WTC11 (cell line): ENCODE measurements at regions not wholly inside any gene's neighbourhood (a gene's known extent, or its start where the extent isn't known, plus 50 kb on each side); places are given as distances from the start of the nearest gene placed in this dataset.

Experiments
- ATF2 ChIP-seq: sonication (generic); formaldehyde crosslinking; IDR thresholded peaks from 2 replicates; pipeline ENCODE4 v1.8.1; 2022; ENCODE audit warnings: low read depth, missing genetic modification reagents, borderline replicate concordance
- CTCF ChIP-seq: fragments of 200-600 bp; IDR thresholded peaks from 2 replicates; pipeline ENCODE4 v1.8.0; 2022; ENCODE audit warnings: antibody characterized with exemption
- IRF1 ChIP-seq: sonication (generic); formaldehyde crosslinking; IDR thresholded peaks from 2 replicates; pipeline ENCODE4 v1.8.0; 2023; ENCODE audit warnings: missing genetic modification reagents
- JUN ChIP-seq: sonication (generic); formaldehyde crosslinking; IDR thresholded peaks from 2 replicates; pipeline ENCODE4 v1.8.0; 2023; ENCODE audit warnings: mild to moderate bottlenecking, missing genetic modification reagents
- MXD4 ChIP-seq: fragments of 250-450 bp; sonication (Bioruptor Pico); IDR thresholded peaks from 2 replicates; pipeline ENCODE4 v1.8.0; 2021; ENCODE audit warnings: mild to moderate bottlenecking, moderate library complexity, borderline replicate concordance
- RELA ChIP-seq: sonication (generic); formaldehyde crosslinking; IDR thresholded peaks from 2 replicates; pipeline ENCODE4 v1.8.1; 2022; ENCODE audit warnings: missing genetic modification reagents, mild to moderate bottlenecking, borderline replicate concordance
- USF1 ChIP-seq: sonication (generic); formaldehyde crosslinking; IDR thresholded peaks from 2 replicates; pipeline ENCODE4 v1.8.0; 2022; ENCODE audit warnings: mild to moderate bottlenecking, missing genetic modification reagents
- ZMAT4 ChIP-seq: fragments of 250-450 bp; sonication (Bioruptor Pico); IDR thresholded peaks from 2 replicates; pipeline ENCODE4 v1.9.0; 2021; ENCODE audit warnings: mild to moderate bottlenecking
- ZNF425 ChIP-seq: fragments of 250-450 bp; sonication (Bioruptor Pico); conservative IDR thresholded peaks from 2 replicates; pipeline ENCODE4 v1.9.0; 2021; ENCODE audit warnings: mild to moderate bottlenecking

- TF ChIP-seq CTCF = no peak
- no peak for TF ChIP-seq ATF2 (CRISPR knock-in tag)
- TF ChIP-seq USF1 = no peak
- TF ChIP-seq ZMAT4 (CRISPR knock-in tag) = no peak
- no peak for TF ChIP-seq ZNF425 (CRISPR knock-in tag)
- no peak for TF ChIP-seq JUN (CRISPR knock-in tag)
- TF ChIP-seq IRF1 (CRISPR knock-in tag) = no peak
- no peak for TF ChIP-seq RELA (CRISPR knock-in tag)
- TF ChIP-seq MXD4 (CRISPR knock-in tag) = no peak
Observed at GRCh38 chr12:91515944-91516694, 333.5 kb upstream of the DCN start.
